IPS-11a (cell line): ENCODE measurements at regions not wholly inside any gene's neighbourhood (a gene's known extent, or its start where the extent isn't known, plus 50 kb on each side); places are given as distances from the start of the nearest gene placed in this dataset.
"Not testable (repeated sequence)": the region's sequence is repeated elsewhere in the genome, so short reads cannot be mapped to it uniquely, and the experiment has no call there.

Experiments
- H3K4me3 ChIP-seq: one replicate; pipeline ENCODE4 v1.5.1; 2013; ENCODE audit warnings: low read depth, low read length, control low read depth

DNA sequence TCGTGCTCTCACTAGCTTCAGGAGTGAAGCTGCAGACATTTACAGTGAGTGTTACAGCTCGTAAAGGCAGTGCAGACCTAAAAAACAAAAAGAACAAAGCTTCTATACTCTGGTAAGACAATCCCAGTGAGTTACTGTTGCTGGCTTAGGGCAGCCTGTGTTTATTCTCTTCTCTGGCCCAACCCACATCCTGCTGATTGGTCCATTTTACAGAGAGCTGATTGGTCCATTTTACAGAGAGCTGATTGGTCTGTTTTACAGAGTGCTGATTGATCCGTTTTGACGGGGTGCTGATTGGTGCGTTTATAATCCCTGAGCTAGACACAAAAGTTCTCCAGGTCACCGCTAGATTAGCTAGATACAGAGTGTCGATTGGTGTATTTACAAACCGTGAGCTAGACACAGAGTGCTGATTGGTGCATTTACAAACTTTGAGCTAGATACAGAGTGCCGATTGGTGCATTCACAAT, 158.0 kb downstream of the KLRB1 start:
- not testable (repeated sequence) for H3K4me3 ChIP-seq

DNA sequence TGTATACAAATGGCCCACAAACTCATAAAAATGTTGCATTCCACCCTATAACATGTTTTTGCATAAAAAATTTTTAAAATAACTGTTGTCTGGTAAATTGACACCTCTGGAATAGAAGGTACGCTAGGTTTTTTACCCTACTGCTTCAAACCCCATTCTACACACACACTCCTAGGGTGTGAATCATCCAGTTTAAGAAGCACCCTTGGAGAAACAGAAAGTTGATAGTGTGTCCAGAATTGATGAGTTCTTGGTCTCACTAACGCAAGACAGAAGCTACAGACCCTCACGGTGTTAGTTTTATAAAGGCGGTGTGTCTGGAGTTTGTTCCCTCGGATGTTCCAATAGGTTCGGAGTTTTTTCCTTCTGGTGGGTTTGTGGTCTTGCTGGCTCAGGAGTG, 158.5 kb downstream of the KLRB1 start:
- no peak overlapping the region for H3K4me3 ChIP-seq

- peak overlapping the region; percentile 65 for H3K4me3 ChIP-seq
Measured at GRCh38 chr12:9448648-9449047, 159.1 kb downstream of the KLRB1 start.

DNA sequence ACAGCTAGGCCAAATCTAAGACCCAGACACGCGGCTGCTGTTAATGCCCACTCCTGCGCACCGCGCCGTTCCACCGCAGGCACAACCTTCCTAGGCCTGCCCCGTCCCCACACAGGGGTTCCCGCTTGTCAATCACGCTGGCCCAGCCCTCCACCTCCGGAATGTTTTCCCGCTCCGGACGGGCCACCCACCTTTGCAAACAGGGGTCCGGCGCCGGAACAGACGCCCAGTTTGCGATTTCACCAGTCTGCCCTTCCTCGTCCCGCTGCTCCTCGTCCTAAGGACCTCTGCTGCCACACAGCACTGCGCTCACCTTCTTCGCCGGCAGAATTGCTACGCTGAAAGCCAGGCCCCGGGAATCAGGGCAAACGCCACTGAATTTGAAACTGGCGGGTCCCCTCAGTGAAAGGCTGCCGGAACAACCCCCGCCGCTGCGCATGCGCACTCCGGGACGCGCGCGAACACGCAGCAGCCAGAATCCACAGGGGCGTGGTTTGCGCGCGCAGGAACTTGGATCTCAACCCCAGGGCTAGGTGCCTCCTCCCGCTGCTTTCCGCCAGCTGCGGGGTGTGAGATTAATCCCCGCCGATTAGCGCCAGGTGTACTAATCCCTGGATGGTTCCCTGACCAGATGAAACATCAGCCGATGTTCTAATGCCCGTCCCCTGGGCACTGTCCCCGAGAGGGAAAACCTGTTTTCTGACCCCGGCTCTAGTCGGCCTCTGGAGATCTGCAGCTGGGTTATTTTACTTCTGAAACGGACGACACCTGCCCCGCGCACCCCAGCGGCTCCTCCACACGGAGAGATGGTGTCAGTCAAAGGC, 159.7 kb downstream of the KLRB1 start:
- H3K4me3 ChIP-seq = peak overlapping the region; percentile 65

- H3K4me3 ChIP-seq = peak overlapping the region; percentile 65
Measured at GRCh38 chr12:9446883-9447761, 160.6 kb downstream of the KLRB1 start.

DNA sequence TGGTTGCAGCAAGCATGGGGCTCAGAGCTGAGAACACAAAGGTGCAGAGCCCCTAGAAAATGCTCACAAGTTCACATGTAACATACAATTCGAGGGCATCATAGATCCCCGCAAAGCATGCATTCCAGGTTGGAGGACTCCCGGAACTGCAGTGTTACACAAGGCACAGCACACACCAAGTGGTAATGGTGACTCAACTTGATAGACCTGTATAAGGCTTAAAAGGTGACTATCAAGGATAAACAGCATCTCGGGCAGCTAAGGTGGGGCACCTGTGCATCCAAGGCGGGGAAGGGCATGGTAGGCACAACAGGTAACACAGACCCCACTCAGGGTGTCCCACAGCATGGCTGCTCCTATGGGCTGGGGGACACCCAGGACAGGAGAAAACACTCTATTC, 167.3 kb downstream of the KLRB1 start:
- not testable (repeated sequence) for H3K4me3 ChIP-seq

DNA sequence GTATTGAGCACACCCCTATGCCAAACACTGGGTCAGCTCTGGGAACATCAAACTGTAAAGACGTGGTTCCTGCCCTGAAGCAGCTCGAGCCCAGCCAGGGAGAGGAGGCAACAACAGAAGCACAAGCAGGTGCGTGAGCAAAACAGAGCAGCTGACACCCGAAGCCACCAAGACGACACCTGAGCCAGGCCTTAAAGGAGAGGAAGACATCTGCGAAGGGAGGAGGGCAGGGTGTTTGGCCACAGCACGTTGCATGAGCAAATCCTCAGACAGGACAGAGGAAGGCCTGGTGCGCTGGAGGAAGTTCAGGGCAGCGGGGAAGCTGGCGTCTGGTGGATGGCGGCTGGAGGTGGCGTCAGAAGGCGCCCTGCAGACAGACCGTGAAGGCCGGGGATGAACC, 172.0 kb downstream of the KLRB1 start:
- H3K4me3 ChIP-seq = not testable (repeated sequence)

- not testable (repeated sequence) for H3K4me3 ChIP-seq
Measured at GRCh38 chr12:9430385-9430784, 177.3 kb downstream of the KLRB1 start.

DNA sequence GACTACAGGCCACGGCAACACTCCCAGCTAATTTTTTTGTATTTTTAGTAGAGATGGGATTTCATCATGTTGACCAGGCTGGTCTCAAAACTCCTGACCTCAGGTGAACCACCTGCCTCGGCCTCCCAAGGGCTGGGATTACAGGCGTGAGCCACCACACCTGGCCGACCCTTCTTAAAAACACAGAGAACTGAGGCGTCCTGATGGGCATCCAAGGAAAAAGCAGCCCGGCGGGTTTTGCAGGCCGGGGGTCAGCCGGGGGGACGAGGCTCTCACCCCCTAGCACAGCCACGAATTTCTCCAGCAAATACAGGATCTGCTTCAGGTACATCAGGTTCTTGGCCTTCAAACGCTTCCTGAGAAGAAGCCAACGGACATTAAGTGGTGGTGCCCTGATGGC, 178.9 kb downstream of the KLRB1 start:
- H3K4me3 ChIP-seq = not testable (repeated sequence)

DNA sequence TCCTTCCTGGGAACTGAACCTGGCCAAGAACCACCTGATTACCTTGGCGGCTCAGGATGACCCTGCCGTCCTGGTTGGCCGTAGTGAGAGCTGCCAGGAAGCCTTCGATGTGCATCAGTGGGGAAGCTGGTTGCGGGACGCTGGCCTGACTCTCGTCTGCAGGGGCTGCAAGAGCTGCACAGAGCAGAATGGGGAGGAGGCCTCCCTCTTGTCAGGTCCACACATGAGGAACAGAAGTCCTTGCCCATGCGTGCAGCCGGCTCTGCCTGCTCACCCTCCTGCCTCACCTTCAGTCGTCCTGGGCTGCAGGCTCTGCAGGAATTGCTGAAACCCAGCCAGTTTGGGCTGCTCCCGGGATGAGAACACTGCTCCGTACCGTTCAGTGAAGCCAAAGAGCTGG, 182.3 kb downstream of the KLRB1 start:
- not testable (repeated sequence) for H3K4me3 ChIP-seq

GRCh38 chr12:9424175-9424740, 183.5 kb downstream of the KLRB1 start:
- not testable (repeated sequence) for H3K4me3 ChIP-seq

DNA sequence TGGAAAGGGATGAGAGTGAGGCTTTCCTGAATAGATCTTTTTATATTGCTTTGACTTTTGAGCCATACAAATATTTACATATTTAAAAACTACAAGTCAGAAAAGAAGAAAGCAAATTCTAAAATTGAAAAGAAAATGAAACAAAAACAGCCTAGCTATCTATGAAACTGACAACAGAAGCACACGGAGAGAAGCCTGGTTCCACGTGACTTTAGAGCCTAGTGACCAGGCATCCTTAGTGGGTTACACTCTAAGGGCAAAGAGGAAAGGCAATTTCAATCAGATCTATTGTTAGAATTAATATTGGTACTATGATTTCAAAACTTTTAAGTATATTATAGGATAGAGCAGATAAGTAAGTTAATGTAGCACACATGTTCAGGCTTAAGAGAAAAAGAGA, 185.0 kb downstream of the KLRB1 start:
- not testable (repeated sequence) for H3K4me3 ChIP-seq

DNA sequence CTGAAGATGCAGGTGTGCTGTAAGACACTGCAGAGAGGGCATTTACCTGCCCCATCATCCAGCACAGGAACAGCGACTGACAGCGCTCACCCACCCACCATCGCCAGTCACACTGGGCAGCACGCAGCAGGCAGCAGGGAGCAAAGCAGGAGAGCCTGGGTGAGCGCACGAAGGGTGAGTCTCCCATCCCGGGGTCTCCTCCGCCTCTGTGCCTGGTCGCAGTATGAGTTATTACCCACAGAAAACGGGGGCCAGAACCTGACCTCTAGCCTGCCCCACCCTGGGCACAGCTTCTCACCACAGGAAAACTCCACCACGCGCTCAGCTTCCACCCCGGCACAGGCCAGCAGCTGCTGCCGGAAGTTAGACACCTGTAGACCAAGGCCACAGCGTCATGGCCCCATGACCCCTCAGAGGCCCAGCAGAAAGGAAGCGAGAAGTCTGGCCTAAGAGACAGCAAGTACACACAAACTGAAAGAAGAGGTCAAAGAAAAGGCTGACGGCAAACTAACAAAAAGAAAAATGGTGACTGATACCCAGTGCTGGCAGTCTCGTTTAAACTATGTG, 186.1 kb downstream of the KLRB1 start:
- H3K4me3 ChIP-seq = not testable (repeated sequence)

DNA sequence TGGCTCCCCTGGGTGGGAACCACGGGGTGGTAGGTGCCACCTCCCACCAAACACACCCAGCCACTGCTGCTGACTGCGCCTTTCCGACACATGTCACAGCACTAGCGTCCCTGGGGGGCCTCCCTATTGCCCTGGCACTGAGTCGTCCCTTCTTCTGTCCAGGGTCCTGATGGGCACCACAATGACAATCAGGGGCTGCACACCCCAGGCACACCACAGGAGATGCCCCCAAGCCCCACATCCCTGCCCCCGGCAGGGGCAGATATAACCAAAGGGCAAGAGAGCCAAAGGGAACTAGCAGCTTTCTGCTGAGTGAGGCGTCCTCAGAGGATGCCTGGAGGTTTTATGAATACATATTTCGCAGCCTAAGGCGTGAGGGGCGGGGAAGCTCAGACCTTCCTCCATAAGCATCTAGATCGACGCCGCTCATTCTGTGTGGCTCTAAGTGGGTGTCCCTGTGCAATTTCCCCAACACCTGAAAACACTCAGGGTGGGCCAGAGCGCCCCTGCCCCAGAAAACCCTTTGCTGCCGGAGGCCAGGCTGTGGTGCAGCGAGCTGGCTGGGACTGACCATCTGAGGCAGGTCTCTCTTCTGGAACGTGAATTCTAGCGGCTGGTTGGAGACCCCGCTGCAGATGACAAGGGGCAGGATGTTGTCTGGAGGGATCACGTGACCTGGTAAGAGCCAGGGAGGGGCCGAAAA, 186.7 kb downstream of the KLRB1 start:
- not testable (repeated sequence) for H3K4me3 ChIP-seq

DNA sequence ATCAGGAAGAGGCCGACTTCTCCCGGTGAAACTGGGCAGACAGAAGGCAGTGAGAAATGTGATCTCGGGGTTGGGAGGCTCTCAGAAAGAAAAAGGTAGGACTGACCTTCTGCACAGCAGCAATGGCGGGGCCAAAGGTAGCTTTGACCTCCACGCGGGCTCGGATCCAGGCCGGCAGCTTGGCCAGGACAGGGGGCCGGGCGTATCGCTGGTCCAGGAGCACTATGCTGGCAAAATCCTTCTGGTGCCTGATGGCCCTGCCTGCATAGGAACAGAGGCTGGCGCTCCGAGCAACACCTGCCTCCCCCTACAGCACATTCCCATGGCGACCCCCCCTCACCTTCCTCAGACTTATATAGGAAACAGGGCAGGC, 189.1 kb downstream of the KLRB1 start:
- H3K4me3 ChIP-seq = not testable (repeated sequence)

- H3K4me3 ChIP-seq = not testable (repeated sequence)
Measured at GRCh38 chr12:9417947-9418668, 189.6 kb downstream of the KLRB1 start.

DNA sequence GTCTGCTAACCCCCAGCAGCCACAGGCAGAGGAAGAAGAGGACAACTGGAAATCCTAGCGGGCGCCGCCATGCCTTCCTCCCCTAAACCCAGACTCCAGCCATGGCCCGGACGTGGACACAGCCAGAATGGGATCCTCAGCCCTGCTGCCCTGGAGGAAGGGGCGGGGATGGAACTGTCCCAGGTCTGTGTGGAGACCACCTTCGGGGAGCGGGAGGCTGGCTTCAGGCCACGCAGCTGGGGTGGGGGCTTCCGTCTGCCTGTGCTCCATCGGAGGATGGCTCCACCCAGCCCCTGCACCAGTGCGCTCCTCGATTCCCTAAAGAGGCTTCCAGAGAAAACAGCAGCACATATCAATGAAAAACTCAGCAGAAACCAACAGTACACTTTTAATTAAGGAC, 190.4 kb downstream of the KLRB1 start:
- not testable (repeated sequence) for H3K4me3 ChIP-seq

DNA sequence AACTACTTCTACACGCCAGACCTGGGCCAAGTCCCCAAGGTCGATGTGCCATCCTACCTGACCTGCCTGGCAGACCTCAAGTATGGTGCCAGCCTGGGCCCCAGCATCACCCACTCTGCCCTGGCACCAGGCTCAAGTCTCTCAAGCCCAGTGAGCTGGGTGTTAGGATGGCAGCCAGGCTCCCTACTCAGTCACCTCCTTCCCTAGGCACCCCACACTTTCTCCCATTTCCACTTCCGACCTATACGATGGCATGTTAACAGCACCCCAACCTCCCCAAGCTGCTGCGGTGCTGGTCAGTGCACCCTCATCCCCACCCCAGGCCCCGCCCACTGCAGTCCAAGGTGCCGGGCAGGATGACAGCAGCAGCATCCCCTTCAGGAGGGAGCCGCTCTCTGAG, 191.4 kb downstream of the KLRB1 start:
- H3K4me3 ChIP-seq = not testable (repeated sequence)

GRCh38 chr12:9415898-9416297, 191.8 kb downstream of the KLRB1 start:
- not testable (repeated sequence) for H3K4me3 ChIP-seq

DNA sequence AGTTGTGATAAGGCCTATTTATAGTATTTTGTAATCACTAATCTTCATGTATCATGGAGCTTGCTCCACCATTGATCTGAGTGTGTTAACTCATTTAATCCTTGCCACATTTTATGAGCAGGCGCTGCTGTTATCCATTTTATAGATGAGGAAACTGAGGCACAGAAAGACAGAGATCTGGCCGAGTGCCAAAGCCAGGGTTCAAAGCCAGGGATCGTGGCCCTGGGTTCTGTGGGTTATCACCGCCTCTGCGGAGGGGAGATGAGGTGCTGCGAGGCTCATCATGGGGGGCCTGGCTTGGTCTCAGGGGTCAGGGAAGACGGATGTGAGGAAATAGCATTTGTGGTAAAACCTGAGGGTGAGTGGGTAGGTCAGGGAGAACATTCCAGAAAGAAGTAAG, 193.9 kb downstream of the KLRB1 start:
- not testable (repeated sequence) for H3K4me3 ChIP-seq
